ENCODE measurements at regions not wholly inside any gene's neighbourhood (a gene's known extent, or its start where the extent isn't known, plus 50 kb on each side); places are given as distances from the start of the nearest gene placed in this dataset.

- Mint-ChIP-seq H3K27ac (ENCODE audit: unreplicated experiment) (no peak overlapping the region), H3K4me3 (no peak overlapping the region), H3K9me3 (peaks cover 7% of the 10 kb centered on the region), H3K4me1 (no peaks in the 10 kb centered on the region), H3K27me3 (ENCODE audit: low read depth) (no peaks in the 10 kb centered on the region), H3K36me3 (ENCODE audit: low read depth) (no peaks in the 10 kb centered on the region)
- no peak for DNase-seq (ENCODE audit: low read depth, low spot score)
- no peak for TF ChIP-seq CTCF (conservative IDR thresholded peaks at IDR 0.05)
Observed at GRCh38 chr3:5297895-5298294, 110.4 kb downstream of the EDEM1 start.

- Mint-ChIP-seq H3K9me3 (peaks cover 7% of the 10 kb centered on the region), H3K36me3 (ENCODE audit: low read depth) (no peaks in the 10 kb centered on the region), H3K27ac (ENCODE audit: unreplicated experiment) (no peak overlapping the region), H3K27me3 (ENCODE audit: low read depth) (no peaks in the 10 kb centered on the region), H3K4me3 (no peak overlapping the region), H3K4me1 (no peaks in the 10 kb centered on the region)
- no peak for DNase-seq (ENCODE audit: low read depth, low spot score)
- TF ChIP-seq CTCF (conservative IDR thresholded peaks at IDR 0.05): no peak
Observed at GRCh38 chr3:5298453-5298852, 110.9 kb downstream of the EDEM1 start.

GRCh38 chr3:5299161-5299560 is 111.7 kb downstream of the EDEM1 start:
- no peak overlapping the region for H3K4me3 Mint-ChIP-seq
- no peaks in the 10 kb centered on the region for H3K27me3 Mint-ChIP-seq (ENCODE audit: low read depth)
- no peak for DNase-seq (ENCODE audit: low read depth, low spot score)
- no peaks in the 10 kb centered on the region for H3K36me3 Mint-ChIP-seq (ENCODE audit: low read depth)
- no peaks in the 10 kb centered on the region for H3K4me1 Mint-ChIP-seq
- no peak for TF ChIP-seq CTCF (conservative IDR thresholded peaks at IDR 0.05)
- no peak overlapping the region for H3K27ac Mint-ChIP-seq (ENCODE audit: unreplicated experiment)
- peaks cover 7% of the 10 kb centered on the region for H3K9me3 Mint-ChIP-seq

GRCh38 chr3:5300638-5301037 is 113.1 kb downstream of the EDEM1 start:
- Mint-ChIP-seq H3K4me1 (peaks cover 4% of the 10 kb centered on the region), H3K36me3 (ENCODE audit: low read depth) (no peaks in the 10 kb centered on the region), H3K27ac (ENCODE audit: unreplicated experiment) (no peak overlapping the region), H3K27me3 (ENCODE audit: low read depth) (no peaks in the 10 kb centered on the region), H3K4me3 (no peak overlapping the region), H3K9me3 (peaks cover 4% of the 10 kb centered on the region)
- no peak for TF ChIP-seq CTCF (conservative IDR thresholded peaks at IDR 0.05)
- DNase-seq (ENCODE audit: low read depth, low spot score): no peak

GRCh38 chr3:5301651-5302297 is 114.3 kb downstream of the EDEM1 start:
- DNase-seq (ENCODE audit: low read depth, low spot score): no peak
- H3K4me3 Mint-ChIP-seq: no peak overlapping the region
- H3K27me3 Mint-ChIP-seq (ENCODE audit: low read depth): no peaks in the 10 kb centered on the region
- H3K4me1 Mint-ChIP-seq: peaks cover 4% of the 10 kb centered on the region
- no peaks in the 10 kb centered on the region for H3K36me3 Mint-ChIP-seq (ENCODE audit: low read depth)
- no peaks in the 10 kb centered on the region for H3K9me3 Mint-ChIP-seq
- TF ChIP-seq CTCF (conservative IDR thresholded peaks at IDR 0.05): no peak
- H3K27ac Mint-ChIP-seq (ENCODE audit: unreplicated experiment): no peak overlapping the region

Measured in neural crest cell (in vitro differentiated cells).